HepG2 (cell line): ENCODE measurements at regions not wholly inside any gene's neighbourhood (a gene's known extent, or its start where the extent isn't known, plus 50 kb on each side); places are given as distances from the start of the nearest gene placed in this dataset.
A peak's percentile ranks its signal among the peaks of the same experiment; 100 is the strongest.

Source experiments
- ARNTL ChIP-seq: sonication (generic); formaldehyde crosslinking; IDR thresholded peaks from 2 replicates; pipeline ENCODE4 v1.4.0; 2020; ENCODE audit warnings: mild to moderate bottlenecking, missing genetic modification reagents
- BCL3 ChIP-seq: sonication (generic); formaldehyde crosslinking; IDR thresholded peaks from 2 replicates; pipeline ENCODE4 v1.5.1; 2020; ENCODE audit warnings: mild to moderate bottlenecking, missing genetic modification reagents, moderate library complexity
- CEBPB ChIP-seq: IDR thresholded peaks from 2 replicates; pipeline ENCODE4 v1.6.1; 2011; ENCODE audit warnings: low read depth, low read length, improper control_type of control experiment, borderline replicate concordance
- CREBL2 ChIP-seq: sonication (generic); formaldehyde crosslinking; IDR thresholded peaks from 2 replicates; pipeline ENCODE4 v1.8.1; 2023; ENCODE audit warnings: missing genetic modification reagents, mild to moderate bottlenecking, borderline replicate concordance
- FLYWCH1 ChIP-seq: sonication (generic); formaldehyde crosslinking; IDR thresholded peaks from 2 replicates; pipeline ENCODE4 v1.8.1; 2023; ENCODE audit warnings: mild to moderate bottlenecking, missing genetic modification reagents
- FOXO1 ChIP-seq: sonication (generic); formaldehyde crosslinking; IDR thresholded peaks from 2 replicates; pipeline ENCODE4 v1.4.0; 2020; ENCODE audit warnings: missing genetic modification reagents
- KLF15 ChIP-seq: sonication (generic); formaldehyde crosslinking; IDR thresholded peaks from 2 replicates; pipeline ENCODE4 v1.8.1; 2023; ENCODE audit warnings: borderline replicate concordance, mild to moderate bottlenecking, inconsistent platforms, missing genetic modification reagents, mixed read lengths
- MAFK ChIP-seq, 2 experiments: IDR thresholded peaks in 1 of 2; conservative IDR thresholded peaks in 1 of 2; 2 replicates each; pipeline ENCODE4 v1.6.1; 2011; ENCODE audit warnings: improper control_type of control experiment in 2 of 2, low read length in 2 of 2
- MED13 ChIP-seq: sonication (generic); formaldehyde crosslinking; IDR thresholded peaks from 2 replicates; pipeline ENCODE4 v1.5.0; 2020; ENCODE audit warnings: missing genetic modification reagents
- MIER2 ChIP-seq: IDR thresholded peaks from 2 replicates; pipeline ENCODE4 v1.6.1; 2016; ENCODE audit warnings: missing biosample characterization, missing genetic modification reagents
- NCOA5 ChIP-seq: sonication (generic); formaldehyde crosslinking; IDR thresholded peaks from 2 replicates; pipeline ENCODE4 v1.4.0; 2020; ENCODE audit warnings: missing genetic modification reagents
- NFYC ChIP-seq: IDR thresholded peaks from 2 replicates; pipeline ENCODE4 v1.6.1; 2016; ENCODE audit warnings: missing genetic modification reagents, missing compliant biosample characterization
- REPIN1 ChIP-seq: sonication (generic); formaldehyde crosslinking; IDR thresholded peaks from 2 replicates; pipeline ENCODE4 v1.8.0; 2022; ENCODE audit warnings: missing genetic modification reagents, low read depth, mild to moderate bottlenecking, borderline replicate concordance
- TFDP1 ChIP-seq: IDR thresholded peaks from 2 replicates; pipeline ENCODE4 v1.6.1; 2016; ENCODE audit warnings: missing compliant biosample characterization, missing genetic modification reagents, borderline replicate concordance
- ZGPAT ChIP-seq: IDR thresholded peaks from 2 replicates; pipeline ENCODE4 v1.6.1; 2016; ENCODE audit warnings: mild to moderate bottlenecking
- ZNF10 ChIP-seq: sonication (generic); formaldehyde crosslinking; IDR thresholded peaks from 2 replicates; pipeline ENCODE4 v1.4.0; 2020; ENCODE audit warnings: mild to moderate bottlenecking, low read depth, missing genetic modification reagents, borderline replicate concordance
- ZNF33A ChIP-seq: sonication (generic); formaldehyde crosslinking; IDR thresholded peaks from 2 replicates; pipeline ENCODE4 v1.5.1; 2020; ENCODE audit warnings: missing genetic modification reagents, mild to moderate bottlenecking, moderate library complexity, borderline replicate concordance
- ZNF546 ChIP-seq: sonication (generic); formaldehyde crosslinking; conservative IDR thresholded peaks from 2 replicates; pipeline ENCODE4 v1.8.1; 2023; ENCODE audit warnings: mild to moderate bottlenecking, missing genetic modification reagents
- ZNF691 ChIP-seq: sonication (generic); formaldehyde crosslinking; IDR thresholded peaks from 2 replicates; pipeline ENCODE4 v1.4.0; 2020; ENCODE audit warnings: missing genetic modification reagents, low read depth, mild to moderate bottlenecking, borderline replicate concordance
- ZSCAN30 ChIP-seq: sonication (generic); formaldehyde crosslinking; IDR thresholded peaks from 2 replicates; pipeline ENCODE4 v1.5.0; 2020; ENCODE audit warnings: mild to moderate bottlenecking, missing genetic modification reagents

- no peak for TF ChIP-seq MAFK (conservative IDR thresholded peaks at IDR 0.05 in 1 of 2, IDR thresholded peaks at IDR 0.05 in 1 of 2; ENCODE audit: low read length in 2 of 2)
- no peak for TF ChIP-seq TFDP1 (CRISPR knock-in tag)
- TF ChIP-seq ZSCAN30 (CRISPR knock-in tag) = no peak
- 0 out of 2 replicates have a peak, but pooled peaks have one; percentile 53 for TF ChIP-seq ARNTL (CRISPR knock-in tag)
- TF ChIP-seq KLF15 = no peak
- TF ChIP-seq ZNF10 (CRISPR knock-in tag) = no peak
- TF ChIP-seq MED13 (CRISPR knock-in tag) = no peak
- no peak for TF ChIP-seq FLYWCH1 (CRISPR knock-in tag)
- TF ChIP-seq CREBL2 = no peak
- TF ChIP-seq REPIN1 (CRISPR knock-in tag) = no peak
- no peak for TF ChIP-seq ZNF33A
- TF ChIP-seq BCL3 (CRISPR knock-in tag) = no peak
- no peak for TF ChIP-seq NCOA5
- TF ChIP-seq ZNF546 (CRISPR knock-in tag) = no peak
- TF ChIP-seq CEBPB = no peak
- TF ChIP-seq NFYC = no peak
- TF ChIP-seq MIER2 (CRISPR knock-in tag) = no peak
- no peak for TF ChIP-seq ZNF691 (CRISPR knock-in tag)
- TF ChIP-seq FOXO1 = peak; percentile 66; the same call in 1 of the 2 replicates
- peak; percentile 92 for TF ChIP-seq ZGPAT (CRISPR knock-in tag)
Observed at GRCh38 chr6:21451546-21452013, 142.0 kb upstream of the SOX4 start (continued).
